ENCODE measurements at regions not wholly inside any gene's neighbourhood (a gene's known extent, or its start where the extent isn't known, plus 50 kb on each side); places are given as distances from the start of the nearest gene placed in this dataset.

DNA sequence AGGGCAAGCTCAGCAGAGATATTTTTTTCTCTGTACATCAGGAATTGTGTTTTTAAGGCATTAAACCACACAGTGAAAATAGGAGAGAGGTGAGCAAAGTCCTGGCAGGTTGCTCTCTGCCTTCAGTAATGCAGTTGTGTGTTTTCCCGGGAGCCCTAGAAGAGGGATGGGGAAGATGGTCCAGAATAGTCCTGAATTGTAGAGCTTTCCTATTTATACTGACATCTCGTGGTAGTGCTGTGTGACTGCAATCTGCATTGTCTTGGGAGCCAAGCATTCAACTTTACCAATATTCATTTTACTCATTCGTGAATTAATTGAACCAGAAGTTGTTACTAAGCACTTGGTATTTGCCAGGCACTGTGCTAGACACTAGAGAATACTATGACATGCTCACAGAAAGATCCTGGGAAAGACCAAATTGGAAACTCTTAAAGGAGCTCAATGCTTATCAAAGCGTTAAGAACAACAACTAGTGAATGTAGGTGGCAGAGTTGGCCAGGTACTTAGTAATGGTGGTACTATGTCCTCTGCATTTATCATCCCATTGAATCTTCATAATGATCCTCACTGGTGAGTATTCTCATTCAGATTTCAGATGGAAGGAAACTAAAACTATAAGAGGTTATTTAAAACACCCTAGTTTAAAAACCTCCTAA lies 214.6 kb downstream of the TRIB2 start:
- peak; percentile 9 to 41 for DNase-seq

DNA sequence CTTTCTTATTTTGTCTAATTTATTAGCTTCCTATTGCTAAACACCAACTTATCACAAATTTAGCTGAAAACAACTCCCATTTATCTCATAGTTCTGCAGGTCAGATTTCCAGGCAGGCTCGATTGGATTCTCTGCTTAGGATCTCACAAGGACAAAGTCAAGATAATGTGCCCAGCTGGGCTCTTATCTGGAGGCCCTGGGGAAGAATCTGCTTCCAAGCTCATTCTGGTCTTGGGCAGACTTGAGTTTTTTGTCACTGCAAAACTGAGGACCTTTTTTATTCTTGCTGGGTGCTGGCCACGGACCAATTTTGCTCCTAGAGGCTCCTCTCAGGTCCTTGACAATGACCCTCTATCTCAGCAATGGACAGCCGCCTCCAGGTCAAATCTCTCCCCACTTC lies 215.5 kb downstream of the TRIB2 start:
- DNase-seq = no peak

DNA sequence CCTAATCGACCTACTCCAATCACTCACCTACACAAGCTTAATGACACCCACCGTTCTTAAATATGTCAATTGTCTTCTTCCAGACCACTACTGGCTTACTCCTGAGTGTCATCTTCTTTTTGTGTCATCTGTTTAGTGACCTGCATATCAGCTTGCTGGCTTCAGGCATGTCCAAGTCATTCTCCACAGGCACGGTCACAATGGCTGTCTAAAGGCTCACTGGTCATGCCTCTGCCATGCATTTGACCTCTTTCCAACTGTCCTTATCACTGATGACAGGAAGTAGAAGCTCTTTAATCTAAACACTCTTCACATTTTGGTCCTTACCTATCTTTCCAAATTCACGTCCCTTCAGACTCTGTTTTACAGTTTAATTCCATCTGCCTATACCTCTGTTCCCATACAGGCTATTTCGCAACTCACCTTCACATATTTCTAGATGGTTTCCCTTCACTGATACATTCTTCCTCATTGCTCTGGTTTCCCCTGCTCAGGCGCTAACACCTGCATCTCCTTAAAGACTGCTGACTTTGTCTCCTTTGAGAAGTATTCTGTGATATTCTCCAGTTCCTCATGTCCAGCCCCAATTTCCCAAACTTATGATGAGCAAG lies 217.5 kb downstream of the TRIB2 start:
- DNase-seq = no peak

DNA sequence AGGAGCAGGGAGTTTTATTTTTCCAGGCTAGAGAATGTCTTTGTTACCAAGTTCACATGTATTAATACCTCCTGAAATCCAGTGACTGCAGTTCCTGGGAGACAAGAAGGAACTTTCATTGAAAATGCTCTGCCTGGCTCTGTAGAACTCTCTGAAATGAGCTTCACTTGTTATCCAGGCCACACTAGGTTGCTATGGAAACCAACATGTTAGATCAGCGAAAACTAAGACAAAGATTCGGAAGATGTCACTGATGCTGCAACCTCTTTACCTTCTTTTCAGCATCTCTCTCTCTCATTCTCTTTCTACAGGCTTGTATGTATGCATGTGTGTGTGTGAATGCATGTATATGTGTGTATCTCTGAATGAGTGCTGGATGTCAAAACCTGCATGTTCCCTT lies 218.5 kb downstream of the TRIB2 start:
- DNase-seq = no peak

DNA sequence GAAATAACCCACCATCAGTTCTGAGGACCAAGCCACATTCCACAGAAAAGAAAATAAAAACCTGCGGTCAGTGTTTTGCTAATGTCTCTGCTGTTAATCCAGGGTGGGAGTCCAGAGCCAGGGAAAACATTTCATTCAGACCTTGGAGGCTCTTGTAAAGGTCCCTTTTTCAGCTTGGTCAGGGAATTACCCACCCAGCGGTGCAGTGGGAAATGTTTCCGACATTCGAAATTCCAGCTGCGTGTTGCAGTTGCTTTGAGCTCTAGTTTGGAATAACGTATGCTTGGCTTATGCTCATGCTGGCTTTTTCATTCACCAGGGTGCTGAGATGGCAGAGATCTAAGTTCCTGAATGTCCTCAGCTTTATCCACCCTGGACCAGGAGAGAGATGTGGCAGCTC lies 219.1 kb downstream of the TRIB2 start:
- no peak for DNase-seq

DNA sequence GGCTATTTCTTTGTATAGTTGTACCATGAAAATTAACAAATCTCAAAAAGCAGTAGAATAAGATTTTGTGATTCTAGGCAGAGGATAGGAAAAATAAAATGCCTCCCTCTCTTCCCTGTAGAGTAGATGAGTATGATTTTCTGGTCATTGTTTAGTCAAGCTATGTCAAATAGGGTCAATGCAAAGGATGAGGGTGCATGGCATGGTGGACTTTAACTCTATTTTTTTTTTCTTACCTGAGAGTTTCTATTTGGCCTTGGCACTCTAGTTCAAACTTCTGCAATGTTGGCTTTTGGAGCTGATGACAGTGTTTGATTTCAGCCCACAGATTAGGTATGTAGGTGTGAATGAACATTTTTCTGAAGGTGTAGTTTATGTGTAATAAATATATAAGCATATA lies 224.5 kb downstream of the TRIB2 start:
- DNase-seq = no peak

DNA sequence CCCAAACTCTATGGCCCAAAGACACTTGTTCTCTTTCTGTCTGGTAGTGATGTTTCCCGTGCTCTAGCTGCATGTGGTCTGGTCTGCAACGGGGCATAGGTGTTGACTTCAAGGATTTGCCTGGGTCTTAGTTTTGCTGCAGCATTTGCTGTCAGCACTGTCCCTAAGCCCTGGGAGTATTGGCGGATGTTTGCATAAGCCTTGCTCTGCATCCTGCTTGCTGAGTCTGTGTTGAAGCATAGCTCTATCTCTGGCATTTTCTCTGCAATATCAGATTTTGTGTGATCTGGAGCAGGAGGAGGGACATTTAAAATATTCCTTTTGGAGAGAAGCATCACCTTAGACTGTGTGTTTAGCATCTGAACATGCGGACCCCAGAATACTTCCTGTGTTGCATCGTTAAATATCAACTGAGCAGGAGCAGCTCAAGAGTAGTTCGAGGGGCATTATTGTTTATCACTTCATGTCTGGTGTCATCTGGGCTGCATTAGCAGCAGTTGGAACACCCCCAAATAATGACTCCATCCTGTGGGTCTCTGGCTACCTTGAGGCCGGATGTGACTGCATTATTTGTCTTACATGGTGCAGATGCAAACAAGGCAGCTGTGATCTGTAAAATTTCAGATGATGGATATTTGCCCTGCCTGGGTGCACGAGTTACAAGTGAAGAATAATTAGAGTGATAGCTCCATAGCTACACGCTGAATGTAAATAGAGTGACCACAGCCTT lies 231.7 kb downstream of the TRIB2 start:
- DNase-seq = no peak

DNA sequence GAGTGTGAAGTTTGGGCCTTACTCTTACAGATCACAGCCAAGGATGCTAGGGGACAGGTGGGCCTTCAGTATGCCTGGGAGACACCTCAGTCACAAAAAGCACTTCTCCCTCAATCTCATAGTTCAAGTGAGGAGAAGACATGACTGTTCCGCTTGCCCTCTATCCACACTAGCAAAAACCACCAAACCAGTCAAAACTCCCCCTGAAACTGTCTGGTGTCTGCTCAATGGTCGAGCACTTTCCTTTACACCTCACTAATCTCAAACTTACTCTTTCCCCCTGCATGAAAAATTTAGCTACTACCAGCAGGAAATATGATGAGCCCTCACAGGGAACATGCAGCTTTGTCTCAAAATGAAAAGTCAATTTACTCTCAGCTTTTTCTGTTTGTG lies 232.2 kb downstream of the TRIB2 start:
- DNase-seq = no peak

GRCh38 chr2:12949406-12949805 lies 232.7 kb downstream of the TRIB2 start:
- no peak for DNase-seq

GRCh38 chr2:12950174-12950573 lies 233.4 kb downstream of the TRIB2 start:
- DNase-seq = no peak

- DNase-seq = peak in 1 of 2 donors; percentile 32
These were observed 234.4 kb downstream of the TRIB2 start for GRCh38 chr2:12950957-12951656.

DNA sequence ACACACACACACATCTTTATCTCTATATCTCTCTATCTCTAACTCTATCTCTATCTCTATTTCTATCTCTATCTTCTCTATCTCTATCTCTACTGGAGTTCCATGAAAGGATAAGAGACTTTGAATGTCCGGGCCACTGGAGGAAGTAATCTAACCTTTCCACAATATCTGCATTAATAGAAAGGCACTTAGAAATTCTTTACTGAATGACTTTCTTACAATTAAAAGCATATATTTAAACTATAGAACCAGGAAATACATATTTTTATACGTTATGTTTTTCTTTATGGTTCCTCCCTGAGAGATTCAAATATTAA lies 234.9 kb downstream of the TRIB2 start:
- DNase-seq = no peak

DNA sequence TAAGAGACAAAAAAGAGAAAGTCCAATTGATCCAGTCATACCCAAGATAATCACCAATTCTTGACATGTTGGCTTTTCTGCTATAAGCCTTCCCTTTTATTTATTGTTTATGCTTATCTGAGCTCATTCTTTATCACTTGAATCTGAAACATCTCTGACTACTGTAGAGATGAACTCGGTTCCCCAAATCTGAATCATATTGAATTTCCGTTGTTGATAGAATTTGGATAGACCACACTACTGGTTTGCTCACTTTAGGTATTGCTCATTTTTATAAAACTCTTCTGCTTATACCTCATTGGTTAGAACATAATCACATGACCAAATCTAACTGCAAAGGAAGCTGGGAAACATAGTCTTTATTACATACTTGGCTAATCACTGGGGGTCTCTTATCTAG lies 236.9 kb downstream of the TRIB2 start:
- no peak for DNase-seq

- DNase-seq = no peak
These were observed 239.1 kb downstream of the TRIB2 start for GRCh38 chr2:12955864-12956263.

DNA sequence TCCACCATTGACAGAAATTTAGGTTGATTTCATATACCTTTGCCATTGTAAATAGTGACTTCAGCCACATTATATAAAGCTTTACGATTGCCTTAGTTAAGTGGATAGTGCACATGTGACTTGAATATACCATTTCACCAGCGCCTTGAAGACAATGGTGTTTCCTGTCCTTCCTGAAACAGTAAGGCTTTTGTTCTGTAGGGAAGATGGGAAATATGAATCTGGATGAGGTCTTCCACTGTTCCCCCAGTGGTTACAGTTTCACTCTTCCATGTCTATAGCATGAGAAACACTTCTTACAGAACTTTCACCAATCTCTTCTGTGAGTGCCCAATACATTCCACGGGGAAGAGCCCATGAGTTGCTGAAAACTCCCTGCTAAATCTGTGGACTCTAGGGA lies 240.5 kb downstream of the TRIB2 start:
- DNase-seq = no peak

DNA sequence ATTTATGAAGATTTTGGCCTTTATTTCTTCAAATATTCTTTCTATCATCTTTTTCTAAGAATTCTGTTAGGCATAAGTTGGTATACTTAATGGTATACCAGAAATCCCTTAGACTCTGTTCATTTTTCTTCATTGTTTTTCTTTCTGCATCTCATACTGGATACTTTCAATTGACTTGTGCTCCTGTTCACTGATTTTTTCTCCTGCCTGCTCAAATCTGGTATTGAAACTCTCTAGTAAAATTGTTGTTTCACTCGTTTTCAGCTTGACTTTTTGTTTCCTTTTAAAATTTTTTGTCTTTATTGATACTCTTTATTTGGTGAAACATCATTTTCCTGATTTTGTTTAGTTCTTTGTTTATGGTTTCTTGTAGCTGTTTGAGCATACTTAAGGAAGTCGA lies 243.2 kb downstream of the TRIB2 start:
- no peak for DNase-seq

GRCh38 chr2:12960671-12961070 lies 243.9 kb downstream of the TRIB2 start:
- DNase-seq = no peak

DNA sequence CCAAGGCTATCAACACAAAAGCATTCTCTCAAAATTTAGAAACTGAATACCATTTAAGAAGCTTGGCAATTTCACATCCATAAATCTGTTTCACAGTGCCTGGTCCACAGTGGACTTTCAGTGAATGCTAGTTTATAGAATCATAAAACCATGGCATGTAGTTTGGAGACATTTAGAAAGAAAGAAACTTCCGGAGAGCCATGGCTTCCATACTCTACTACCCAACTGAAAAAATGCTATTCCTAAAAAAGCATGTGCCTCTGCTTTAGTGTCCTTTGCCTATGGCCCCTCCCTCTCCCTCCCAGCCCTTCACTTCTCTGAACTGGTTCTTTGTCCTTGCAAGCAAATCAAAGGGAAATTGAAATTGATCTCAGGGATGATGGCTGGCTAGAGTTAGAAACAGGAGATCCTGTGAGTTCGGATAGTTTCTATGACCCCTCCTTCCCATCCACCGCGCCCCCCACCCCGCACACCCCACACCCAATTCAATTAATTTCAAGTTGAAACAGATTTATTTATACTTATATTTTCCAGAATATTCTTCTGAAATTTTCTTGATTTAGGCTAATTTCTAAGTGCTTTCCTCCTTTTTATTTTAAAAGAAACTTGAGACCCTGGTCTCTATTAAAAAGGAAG lies 248.3 kb downstream of the TRIB2 start:
- DNase-seq = no peak

DNA sequence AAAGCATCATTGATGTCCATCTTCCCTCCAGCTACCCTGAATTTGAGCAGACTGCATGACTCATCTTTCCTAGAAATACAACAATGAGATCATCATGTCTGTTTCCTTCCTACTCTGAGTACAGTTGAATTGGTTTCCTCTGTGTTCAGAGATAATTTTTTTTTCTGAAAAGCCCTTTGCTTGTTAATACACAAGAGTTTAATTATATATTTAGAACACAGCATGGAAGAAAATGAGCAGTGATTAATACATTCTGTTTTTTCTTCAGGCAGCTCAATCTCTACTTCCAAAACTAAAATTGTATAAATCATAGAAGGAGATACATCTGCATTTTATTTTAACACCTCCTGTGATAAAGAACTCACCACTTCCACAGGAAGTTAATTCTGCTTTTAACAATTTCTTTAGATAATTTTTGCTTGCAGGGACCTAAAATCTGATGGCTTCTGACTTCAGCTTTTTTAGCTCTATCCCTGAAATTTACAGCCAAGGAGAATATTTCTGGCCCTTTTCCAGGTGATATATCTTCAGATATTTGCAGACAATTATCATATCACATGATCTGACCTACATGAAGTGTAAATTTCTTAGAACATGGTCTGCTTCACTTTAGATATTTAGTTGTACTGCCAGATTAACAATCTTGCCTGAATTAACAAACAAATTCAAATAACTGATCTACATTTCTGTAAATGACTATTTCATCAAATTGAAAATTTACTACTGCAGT lies 249.0 kb downstream of the TRIB2 start:
- DNase-seq = peak; percentile 62 to 82

DNA sequence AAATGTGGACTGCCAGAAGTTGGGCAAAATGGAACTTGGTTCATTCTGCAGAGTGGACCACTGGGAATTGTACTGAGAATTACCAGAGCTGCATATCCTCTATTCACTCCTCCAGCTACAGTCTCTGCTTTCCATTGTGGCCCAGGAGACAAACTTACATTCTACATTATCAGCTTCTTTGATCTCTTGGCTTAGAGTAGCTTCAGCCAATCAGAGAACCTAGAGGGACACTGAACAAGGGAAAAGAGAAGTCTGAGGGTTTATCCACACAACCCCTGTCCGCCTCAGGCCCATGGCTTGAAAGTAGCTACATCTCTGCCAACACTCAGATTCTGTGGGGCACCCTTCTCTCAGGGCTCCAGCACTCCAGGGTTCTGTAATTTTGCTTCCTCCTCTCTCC lies 251.1 kb downstream of the TRIB2 start:
- DNase-seq = no peak

GRCh38 chr2:12968399-12968798 lies 251.7 kb downstream of the TRIB2 start:
- no peak for DNase-seq

DNA sequence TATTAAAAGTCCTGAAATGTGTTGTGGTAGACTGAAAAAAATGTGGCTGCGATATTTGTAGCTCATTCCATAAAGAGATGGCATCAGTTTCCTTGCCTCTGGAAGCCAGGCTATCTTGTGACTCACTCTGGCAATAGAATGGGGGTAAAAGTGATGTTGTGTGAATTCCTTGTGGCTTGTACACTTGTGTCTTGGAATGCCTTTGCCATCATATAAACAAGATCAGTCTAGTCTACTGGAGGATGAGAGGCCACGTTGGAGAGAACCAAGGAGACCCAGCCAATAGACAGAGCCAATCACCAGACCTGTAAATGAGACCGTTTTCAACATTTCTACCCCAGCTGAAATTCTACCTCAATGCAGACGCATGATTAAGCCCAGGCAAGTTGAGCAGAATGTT lies 254.1 kb downstream of the TRIB2 start:
- no peak for DNase-seq

Data from inflammatory macrophage treated with lipopolysaccharide for 1 hour (primary cell).